Fibroblast of mammary gland (primary cell): ENCODE measurements at regions not wholly inside any gene's neighbourhood (a gene's known extent, or its start where the extent isn't known, plus 50 kb on each side); places are given as distances from the start of the nearest gene placed in this dataset.

ENCODE experiments used
- DNase-seq: peaks from one replicate; pipeline ENCODE4 v3.0.0-alpha.2; 2010; ENCODE audit warnings: low read depth
- H3K4me3 ChIP-seq: 2 replicates; pipeline ENCODE4 v1.5.1; 2011; ENCODE audit warnings: low read depth, mild to moderate bottlenecking, low read length, moderate library complexity; ENCODE audit not compliant: control insufficient read depth
- TF ChIP-seq, protein P1 (sequence below): conservative IDR thresholded peaks from 2 replicates; pipeline ENCODE4 v1.5.1; 2011; ENCODE audit warnings: low read depth, low read length, inconsistent platforms; ENCODE audit not compliant: control insufficient read depth, insufficient read depth

DNA sequence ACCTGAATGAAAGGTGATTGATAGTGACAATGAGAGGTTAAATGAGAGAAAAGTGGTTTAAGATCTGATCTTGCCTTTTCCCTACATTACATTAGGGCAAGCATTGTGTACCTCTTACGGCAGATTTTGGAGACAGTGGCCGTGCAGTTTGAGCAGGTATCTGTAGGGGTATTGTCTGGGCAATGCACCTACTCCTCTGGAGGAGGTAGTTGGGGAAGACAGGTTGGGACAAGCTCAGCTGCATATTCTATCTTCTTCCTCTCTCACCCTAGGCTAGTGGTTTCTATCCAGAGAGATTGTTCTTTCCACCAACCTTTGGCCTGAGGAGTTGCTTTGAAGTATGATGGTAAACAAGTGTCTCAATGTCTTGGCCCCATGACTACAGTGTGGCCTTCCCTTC, 323.2 kb downstream of the CYP26B1 start:
- TF ChIP-seq, protein P1, sequence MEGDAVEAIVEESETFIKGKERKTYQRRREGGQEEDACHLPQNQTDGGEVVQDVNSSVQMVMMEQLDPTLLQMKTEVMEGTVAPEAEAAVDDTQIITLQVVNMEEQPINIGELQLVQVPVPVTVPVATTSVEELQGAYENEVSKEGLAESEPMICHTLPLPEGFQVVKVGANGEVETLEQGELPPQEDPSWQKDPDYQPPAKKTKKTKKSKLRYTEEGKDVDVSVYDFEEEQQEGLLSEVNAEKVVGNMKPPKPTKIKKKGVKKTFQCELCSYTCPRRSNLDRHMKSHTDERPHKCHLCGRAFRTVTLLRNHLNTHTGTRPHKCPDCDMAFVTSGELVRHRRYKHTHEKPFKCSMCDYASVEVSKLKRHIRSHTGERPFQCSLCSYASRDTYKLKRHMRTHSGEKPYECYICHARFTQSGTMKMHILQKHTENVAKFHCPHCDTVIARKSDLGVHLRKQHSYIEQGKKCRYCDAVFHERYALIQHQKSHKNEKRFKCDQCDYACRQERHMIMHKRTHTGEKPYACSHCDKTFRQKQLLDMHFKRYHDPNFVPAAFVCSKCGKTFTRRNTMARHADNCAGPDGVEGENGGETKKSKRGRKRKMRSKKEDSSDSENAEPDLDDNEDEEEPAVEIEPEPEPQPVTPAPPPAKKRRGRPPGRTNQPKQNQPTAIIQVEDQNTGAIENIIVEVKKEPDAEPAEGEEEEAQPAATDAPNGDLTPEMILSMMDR = no peak

DNA sequence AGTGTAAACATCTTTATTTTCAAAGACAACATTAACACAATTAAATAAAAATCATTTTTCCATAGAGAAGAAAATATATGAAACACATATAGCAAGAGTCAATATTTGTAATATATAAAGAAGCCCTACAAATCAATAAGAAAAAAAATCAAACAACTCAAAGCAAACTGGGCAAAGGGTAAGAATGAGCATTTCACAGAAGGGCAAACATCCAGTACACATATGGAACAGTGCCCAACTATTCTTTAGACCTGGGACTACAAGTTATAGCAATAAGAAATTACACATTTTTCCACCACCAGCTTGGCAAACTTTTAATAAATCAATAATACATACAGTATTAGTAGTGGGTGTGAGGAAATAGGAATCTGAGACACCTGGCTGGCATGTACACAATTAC, 324.1 kb downstream of the CYP26B1 start:
- DNase-seq = no peak
- TF ChIP-seq, protein P1 = no peak
- no peak overlapping the region for H3K4me3 ChIP-seq

More for the DNA sequence above, 323.2 kb downstream of the CYP26B1 start:
- no peak for DNase-seq
- no peak overlapping the region for H3K4me3 ChIP-seq

DNA sequence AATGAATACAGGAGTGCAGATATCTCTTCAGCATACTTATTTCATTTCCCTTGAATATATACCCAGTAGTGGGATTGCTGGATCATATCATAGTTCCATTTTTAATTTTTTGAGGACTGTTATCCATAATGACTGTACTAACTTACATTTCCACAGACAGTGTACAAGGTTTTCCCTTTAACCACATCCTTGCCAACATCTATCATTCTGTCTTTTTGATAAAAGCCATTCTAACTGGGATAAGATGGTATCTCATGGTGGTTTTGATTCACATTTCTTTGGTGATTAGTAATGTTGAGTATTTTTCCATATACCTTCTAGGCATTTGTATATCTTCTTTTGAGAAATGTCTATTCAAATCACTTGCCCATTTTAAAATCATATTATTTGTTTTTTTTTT, 325.2 kb downstream of the CYP26B1 start:
- no peak for DNase-seq
- TF ChIP-seq, protein P1 = no peak
- no peak overlapping the region for H3K4me3 ChIP-seq

DNA sequence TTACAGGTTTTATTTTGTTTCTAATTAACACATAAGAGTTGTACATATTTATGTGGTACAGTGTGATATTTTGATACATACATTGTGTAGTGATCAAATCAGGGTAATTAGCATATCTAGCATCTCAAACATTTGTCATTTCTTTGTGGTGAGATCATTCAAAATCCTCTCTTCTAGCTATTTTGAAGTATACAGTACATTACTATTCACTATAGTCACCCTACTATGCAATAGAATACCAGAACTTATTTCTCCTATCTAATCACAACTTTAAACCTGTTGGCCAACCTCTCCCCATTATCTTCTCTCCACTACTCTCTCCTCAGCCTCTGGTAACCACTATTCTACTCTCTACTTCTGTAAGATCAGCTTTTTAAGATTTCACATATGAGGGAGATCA, 325.8 kb downstream of the CYP26B1 start:
- DNase-seq = no peak
- TF ChIP-seq, protein P1 = no peak
- H3K4me3 ChIP-seq = no peak overlapping the region

DNA sequence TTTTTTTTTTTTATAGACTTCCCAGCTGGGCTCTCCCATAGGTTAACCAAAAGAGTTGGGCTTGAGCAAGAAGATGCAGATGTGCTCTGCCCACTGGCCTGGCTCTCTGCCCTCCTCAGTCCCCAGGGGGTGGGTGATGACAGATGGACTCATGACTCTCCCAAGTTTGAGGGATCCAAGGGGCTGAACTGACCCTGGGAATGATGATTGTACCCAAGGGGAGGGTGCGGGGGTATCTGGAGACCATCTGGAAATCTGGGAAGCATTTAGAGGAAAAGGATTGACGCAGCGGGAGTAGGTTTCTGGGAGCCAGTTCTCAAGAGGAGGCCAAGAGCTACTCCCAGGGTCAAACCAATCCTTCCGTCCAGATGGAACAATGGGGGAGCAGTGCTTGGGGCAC, 330.8 kb downstream of the CYP26B1 start:
- H3K4me3 ChIP-seq = no peak overlapping the region
- TF ChIP-seq, protein P1 = no peak
- peak; percentile 93 for DNase-seq

DNA sequence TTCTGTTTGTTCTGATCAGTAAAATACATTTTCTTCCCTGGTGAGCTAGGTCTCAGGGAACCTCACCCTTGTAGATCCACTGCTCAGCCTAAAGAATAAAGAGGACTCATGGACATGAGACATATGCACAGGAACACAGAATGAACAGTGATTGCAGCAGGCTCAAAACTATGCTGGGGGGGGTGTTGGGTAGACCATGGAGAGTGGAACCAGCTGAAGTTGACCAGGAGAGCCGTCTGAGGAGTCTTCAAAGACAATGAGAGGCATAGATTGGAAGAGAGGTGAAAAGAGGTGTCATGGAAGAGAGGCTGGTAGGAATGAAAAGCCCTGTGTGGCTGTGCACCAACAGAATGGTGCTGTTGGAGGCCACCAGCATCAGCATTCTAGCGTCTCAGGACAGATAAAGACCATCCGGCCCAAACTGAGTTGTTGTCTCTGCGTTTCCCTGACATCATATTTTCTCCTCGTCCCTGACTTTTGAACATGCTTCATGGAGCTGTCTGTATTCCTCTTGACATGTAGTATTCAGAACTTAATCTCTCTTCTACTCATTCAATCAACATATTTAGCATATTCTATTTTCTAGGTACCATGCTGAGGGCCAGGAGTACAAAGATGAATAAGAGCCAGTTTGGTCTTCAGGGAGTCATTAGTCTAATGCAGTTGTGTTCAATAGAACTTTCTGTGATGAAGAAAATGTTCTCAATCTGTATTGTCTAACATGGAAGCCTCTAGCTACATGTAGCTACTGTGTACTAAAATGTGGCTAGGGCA, 331.8 kb downstream of the CYP26B1 start:
- TF ChIP-seq, protein P1 = no peak
- no peak for DNase-seq
- no peak overlapping the region for H3K4me3 ChIP-seq

DNA sequence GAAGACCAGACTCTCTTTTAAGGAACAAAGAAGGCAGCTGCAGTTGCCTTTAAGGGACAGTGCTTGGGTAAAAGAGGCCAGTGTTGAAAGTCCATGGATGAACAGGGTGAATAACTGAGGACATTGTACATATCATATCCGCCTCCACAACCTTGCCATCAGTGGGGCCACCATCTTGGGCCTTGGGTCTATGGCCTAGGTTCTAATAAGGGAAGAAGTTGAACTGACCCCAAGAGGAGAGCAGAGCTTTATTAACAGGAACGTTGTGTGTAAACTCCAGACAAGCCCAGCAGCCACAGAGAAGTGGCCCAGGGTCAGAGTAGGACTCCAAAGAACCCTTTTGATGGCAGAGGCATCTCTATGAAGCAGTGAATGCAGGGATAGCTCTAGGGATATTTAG, 332.8 kb downstream of the CYP26B1 start:
- no peak overlapping the region for H3K4me3 ChIP-seq
- no peak for DNase-seq
- TF ChIP-seq, protein P1 = no peak
